Activated T-helper 2 cell treated with anti-CD3 and anti-CD28 coated beads, Interferon-gamma antibody, Interleukin-2, Interleukin-4, amounts not matched to agents 10 μg/mL and 5 μg/mL and 100 μg/mL, durations not matched to agents 14 hours and 24 hours and 36 hours (primary cell): ENCODE measurements at regions not wholly inside any gene's neighbourhood (a gene's known extent, or its start where the extent isn't known, plus 50 kb on each side); places are given as distances from the start of the nearest gene placed in this dataset.

Experiments used
- DNase-seq: peaks from one replicate; pipeline ENCODE4 v3.0.0; 2021; ENCODE audit warnings: low spot score
- H3K27ac Mint-ChIP-seq: one replicate; pipeline ENCODE4 v1.8.0; 2021; ENCODE audit warnings: mixed read lengths
- H3K27me3 Mint-ChIP-seq: one replicate; pipeline ENCODE4 v1.8.0; 2021; ENCODE audit warnings: low read depth, mixed read lengths
- H3K36me3 Mint-ChIP-seq: one replicate; pipeline ENCODE4 v1.8.0; 2021; ENCODE audit warnings: low read depth, mixed read lengths
- H3K4me1 Mint-ChIP-seq: one replicate; pipeline ENCODE4 v1.8.0; 2021; ENCODE audit warnings: low read depth, mixed read lengths
- H3K4me3 Mint-ChIP-seq: one replicate; pipeline ENCODE4 v1.8.0; 2021; ENCODE audit warnings: low read depth, mild to moderate bottlenecking, moderate library complexity, mixed read lengths
- H3K9me3 Mint-ChIP-seq: one replicate; pipeline ENCODE4 v1.8.0; 2021; ENCODE audit warnings: mixed read lengths
- intact Hi-C: fragments of 100-400 bp; cut with micrococcal nuclease; formaldehyde crosslinking; loops from one replicate; pipeline ENCODE4 v1.15.1; 2023

DNA sequence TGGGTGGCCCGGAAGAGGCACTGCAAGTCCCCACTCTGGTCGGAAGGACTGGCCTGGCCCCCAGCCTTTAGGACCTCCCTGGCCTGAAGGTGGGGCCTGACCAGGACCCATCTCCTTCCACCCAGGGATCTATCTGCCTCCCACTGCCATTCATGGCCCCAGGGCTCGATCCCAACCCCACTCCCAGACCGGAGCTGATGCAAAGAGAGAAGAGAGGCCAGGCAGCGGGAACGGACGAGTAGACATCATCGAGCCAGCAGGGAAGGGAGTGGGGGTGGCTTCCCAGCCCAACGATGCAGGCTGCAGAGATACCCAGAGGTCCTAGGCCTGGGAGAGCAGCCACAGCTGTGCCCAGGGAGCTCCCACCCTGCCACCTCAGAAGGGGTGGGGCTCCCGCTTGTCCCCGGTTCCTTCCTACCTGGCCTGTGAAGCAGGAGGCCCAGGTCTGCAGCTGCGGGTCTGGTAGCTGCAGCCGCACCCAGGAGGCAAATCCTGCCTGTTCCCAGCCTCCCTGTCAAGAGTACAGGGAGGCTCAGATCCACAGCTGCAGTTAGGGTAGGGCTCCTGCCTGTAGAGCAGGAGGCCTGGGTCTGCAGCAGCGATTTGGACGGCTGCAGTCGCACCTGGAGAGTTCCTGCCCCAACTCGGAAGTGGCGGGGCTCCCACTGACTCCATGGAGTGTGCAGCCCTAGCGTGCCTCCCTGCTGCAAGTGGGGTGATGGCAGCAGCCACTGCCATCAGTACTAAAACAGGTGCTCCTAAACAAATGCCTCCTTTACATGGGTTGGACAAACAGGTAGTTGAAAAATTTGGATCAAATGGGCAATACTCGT is 1151.0 kb upstream of the PHF14 start:
- no peak overlapping the region for H3K27ac Mint-ChIP-seq
- no peak overlapping the region for H3K4me3 Mint-ChIP-seq
- H3K9me3 Mint-ChIP-seq: peaks cover 21% of the 10 kb centered on the region
- intact Hi-C loops: no loop called here
- H3K36me3 Mint-ChIP-seq: no peaks in the 10 kb centered on the region
- H3K27me3 Mint-ChIP-seq: no peaks in the 10 kb centered on the region
- H3K4me1 Mint-ChIP-seq: no peaks in the 10 kb centered on the region
- no peak for DNase-seq

DNA sequence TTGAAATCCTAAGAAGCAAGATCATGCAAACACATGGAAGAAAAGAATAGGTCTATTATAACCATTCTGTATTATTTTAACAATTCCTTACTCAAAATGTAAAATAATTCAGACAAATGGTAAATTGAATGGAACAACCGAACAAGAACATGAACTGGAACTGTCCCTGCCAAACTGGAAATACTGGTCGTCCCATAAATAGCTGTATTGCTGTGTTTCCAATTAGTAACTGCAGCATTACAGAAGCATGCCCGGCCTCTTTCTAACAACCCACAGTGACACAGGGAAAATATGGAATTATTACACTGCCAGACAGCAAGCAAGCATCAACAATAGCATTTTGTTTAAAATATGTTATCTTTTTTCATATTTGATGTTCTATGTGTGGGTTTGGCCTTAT is 1138.5 kb upstream of the PHF14 start:
- Mint-ChIP-seq H3K27me3 (no peaks in the 10 kb centered on the region), H3K4me3 (no peak overlapping the region), H3K9me3 (peaks cover 24% of the 10 kb centered on the region), H3K4me1 (no peaks in the 10 kb centered on the region), H3K36me3 (no peaks in the 10 kb centered on the region), H3K27ac (no peak overlapping the region)
- DNase-seq: no peak
- intact Hi-C loops: no loop called here

DNA sequence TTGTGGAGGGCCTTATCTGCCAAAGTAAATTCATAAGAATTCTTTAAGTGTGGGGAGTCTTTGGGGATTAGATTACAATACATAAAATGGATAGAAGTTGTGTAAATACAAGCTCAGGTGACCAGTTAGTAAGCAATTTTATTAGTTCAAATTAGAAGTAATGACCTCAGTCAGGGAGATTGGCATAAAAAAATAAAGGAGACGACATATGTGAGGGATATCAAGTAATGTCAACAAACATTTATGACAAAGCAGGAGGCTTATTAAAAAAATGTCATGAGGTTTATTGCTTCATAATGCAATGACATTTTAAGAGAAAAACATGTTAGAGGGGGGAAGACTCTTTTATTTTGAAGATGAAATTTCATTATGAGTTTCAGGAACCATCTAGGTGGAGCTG is 1137.0 kb upstream of the PHF14 start:
- no peak overlapping the region for H3K27ac Mint-ChIP-seq
- no peaks in the 10 kb centered on the region for H3K4me1 Mint-ChIP-seq
- H3K9me3 Mint-ChIP-seq: peaks cover 16% of the 10 kb centered on the region
- no peaks in the 10 kb centered on the region for H3K36me3 Mint-ChIP-seq
- no peak for DNase-seq
- intact Hi-C loops: no loop called here
- no peak overlapping the region for H3K4me3 Mint-ChIP-seq
- no peaks in the 10 kb centered on the region for H3K27me3 Mint-ChIP-seq

DNA sequence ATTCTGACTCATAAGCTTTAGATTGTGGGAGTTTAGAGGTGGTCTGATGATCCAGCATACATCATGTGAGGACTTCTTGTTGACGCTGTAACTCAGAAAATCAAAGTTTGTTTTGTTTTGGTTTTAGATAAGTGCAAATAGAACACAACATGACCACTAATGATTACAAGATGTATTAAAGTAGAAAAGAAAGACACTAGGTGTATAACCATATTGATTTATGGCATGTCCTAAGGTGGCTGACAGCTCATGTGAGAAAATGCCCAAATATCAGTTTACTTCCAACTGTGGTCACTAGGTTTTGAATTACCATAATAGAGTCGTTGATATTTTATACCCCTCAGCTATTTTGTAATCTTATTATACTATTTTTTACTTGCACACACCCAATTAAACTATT is 1131.4 kb upstream of the PHF14 start:
- DNase-seq: no peak
- Mint-ChIP-seq H3K9me3 (peaks cover 14% of the 10 kb centered on the region), H3K36me3 (no peaks in the 10 kb centered on the region), H3K4me1 (no peaks in the 10 kb centered on the region), H3K27ac (no peak overlapping the region), H3K4me3 (no peak overlapping the region), H3K27me3 (no peaks in the 10 kb centered on the region)
- intact Hi-C loops: no loop called here

DNA sequence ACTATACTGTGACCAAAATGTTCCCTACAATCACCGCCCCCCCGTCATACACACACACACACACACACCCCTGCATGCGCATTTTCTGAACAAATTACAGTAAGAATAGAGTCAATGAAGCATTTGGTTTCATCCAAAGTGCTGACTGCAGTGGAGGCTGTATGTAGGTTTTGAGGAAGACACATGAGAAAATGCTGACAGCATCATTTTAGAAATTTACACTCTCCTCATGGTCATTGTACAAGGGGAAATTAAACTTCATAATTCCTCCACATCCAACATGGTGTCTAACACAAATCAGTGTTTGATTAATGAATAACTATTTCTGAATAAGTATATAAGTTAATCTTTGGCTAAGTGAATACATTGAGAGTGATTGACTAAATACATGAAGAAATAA is 1126.8 kb upstream of the PHF14 start:
- intact Hi-C loops: no loop called here
- Mint-ChIP-seq H3K4me3 (no peak overlapping the region), H3K9me3 (peaks cover 10% of the 10 kb centered on the region), H3K36me3 (no peaks in the 10 kb centered on the region), H3K27me3 (no peaks in the 10 kb centered on the region), H3K27ac (no peak overlapping the region), H3K4me1 (no peaks in the 10 kb centered on the region)
- no peak for DNase-seq

DNA sequence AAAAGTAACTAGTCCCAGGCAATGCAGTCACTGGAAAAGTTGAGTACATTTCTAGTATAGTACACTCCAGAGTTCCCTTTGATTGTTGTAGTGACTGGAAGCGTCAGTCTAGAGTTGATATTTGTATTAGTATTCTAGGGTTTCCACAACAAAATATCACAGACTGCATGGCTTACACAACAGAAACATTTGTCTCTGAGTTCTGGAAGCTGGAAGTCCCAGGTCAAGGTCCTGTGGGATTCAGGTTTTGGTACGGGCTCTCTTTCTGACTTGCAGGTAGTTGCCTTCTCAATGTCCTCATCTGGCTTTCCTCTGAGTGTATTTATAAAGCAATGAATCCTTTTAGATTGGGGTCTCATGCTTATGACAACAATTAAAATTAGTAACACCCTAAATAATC is 1119.1 kb upstream of the PHF14 start:
- Mint-ChIP-seq H3K27me3 (no peaks in the 10 kb centered on the region), H3K4me1 (no peaks in the 10 kb centered on the region), H3K9me3 (peaks cover 9% of the 10 kb centered on the region), H3K36me3 (no peaks in the 10 kb centered on the region), H3K4me3 (no peak overlapping the region), H3K27ac (no peak overlapping the region)
- no peak for DNase-seq
- intact Hi-C loops: no loop called here

DNA sequence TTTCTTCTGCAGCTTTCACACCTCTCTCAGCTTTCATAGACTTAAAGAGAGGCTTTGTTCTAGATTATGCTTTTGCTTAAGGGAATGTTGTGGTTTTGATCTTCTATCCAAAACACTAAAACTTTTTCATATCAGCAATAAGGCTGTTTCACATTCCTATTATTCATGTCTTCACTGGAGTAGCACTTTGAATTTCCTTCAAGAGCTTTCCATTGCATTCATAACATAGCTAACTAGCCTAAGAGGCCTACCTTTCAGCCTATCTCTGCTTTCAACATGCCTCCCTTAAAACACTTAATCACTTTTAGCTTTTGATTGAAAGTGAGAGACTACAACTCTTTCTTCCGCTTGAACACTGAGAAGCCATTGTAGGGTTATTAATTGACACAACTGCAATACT is 1117.0 kb upstream of the PHF14 start:
- DNase-seq: no peak
- Mint-ChIP-seq H3K4me3 (no peak overlapping the region), H3K27me3 (no peaks in the 10 kb centered on the region), H3K27ac (no peak overlapping the region), H3K4me1 (no peaks in the 10 kb centered on the region), H3K36me3 (no peaks in the 10 kb centered on the region), H3K9me3 (peaks cover 27% of the 10 kb centered on the region)
- intact Hi-C loops: no loop called here

DNA sequence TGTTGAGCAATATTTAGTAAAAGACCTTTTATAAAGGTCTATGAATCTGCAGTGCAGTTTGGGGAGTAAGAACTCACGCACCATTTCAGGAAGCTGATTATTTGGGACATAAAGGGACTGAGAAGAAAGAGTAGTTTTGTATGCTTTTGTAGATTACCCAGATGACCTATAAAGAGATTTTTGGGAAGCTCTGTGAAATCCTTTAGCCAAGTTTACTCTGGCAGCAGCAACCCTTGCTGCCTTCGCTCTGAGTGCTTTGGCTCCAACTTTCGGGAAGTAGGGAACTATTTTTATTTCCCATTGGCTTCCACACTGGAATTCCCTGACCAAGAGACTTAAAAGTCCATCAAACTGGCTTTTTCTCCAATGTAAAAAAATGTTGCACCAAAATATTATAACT is 1110.1 kb upstream of the PHF14 start:
- Mint-ChIP-seq H3K27me3 (no peaks in the 10 kb centered on the region), H3K4me1 (no peaks in the 10 kb centered on the region), H3K27ac (no peak overlapping the region), H3K36me3 (no peaks in the 10 kb centered on the region), H3K9me3 (peaks cover 45% of the 10 kb centered on the region), H3K4me3 (no peak overlapping the region)
- DNase-seq: no peak
- intact Hi-C loops: no loop called here

DNA sequence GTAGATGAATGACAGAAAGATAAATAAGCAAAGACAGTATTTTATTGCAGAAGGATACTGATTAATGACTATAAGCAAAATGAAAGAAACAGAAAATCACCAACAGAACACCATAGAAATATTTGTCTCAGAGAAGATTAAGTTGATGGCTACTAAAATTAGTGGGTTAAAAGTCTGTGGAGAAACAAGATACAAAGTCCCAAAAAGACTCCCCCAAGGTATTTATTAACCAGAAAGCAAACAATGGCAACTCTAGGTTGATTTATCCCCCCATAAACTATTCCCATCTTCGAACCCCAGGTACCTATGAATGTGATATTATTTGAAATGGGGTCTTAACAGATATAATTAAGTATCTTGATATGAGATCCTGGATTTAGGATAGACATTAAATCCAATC is 1104.5 kb upstream of the PHF14 start:
- no peaks in the 10 kb centered on the region for H3K4me1 Mint-ChIP-seq
- intact Hi-C loops: no loop called here
- no peak for DNase-seq
- H3K27ac Mint-ChIP-seq: no peak overlapping the region
- H3K9me3 Mint-ChIP-seq: peaks cover 23% of the 10 kb centered on the region
- no peaks in the 10 kb centered on the region for H3K36me3 Mint-ChIP-seq
- H3K27me3 Mint-ChIP-seq: no peaks in the 10 kb centered on the region
- H3K4me3 Mint-ChIP-seq: no peak overlapping the region

DNA sequence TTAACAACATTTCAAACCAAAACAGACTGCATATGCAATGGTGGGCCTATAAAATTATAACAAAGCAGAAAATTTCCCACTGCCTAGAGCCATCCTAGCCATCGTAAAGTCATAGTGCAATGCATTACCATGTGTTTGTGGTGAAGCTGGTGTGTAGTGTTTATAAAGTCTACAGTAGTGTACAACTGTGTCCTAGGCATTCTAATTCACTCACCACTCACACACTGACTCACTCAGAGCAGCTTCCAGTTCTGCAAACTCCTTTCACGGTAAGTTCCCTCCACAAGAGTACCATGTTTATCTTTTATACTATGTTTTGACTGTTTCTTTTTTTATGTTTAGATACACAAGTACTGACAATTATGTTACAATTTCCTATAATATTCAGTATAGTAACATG is 1104.1 kb upstream of the PHF14 start:
- no peak for DNase-seq
- H3K27ac Mint-ChIP-seq: no peak overlapping the region
- no peaks in the 10 kb centered on the region for H3K36me3 Mint-ChIP-seq
- H3K9me3 Mint-ChIP-seq: peaks cover 23% of the 10 kb centered on the region
- H3K4me3 Mint-ChIP-seq: no peak overlapping the region
- intact Hi-C loops: no loop called here
- no peaks in the 10 kb centered on the region for H3K27me3 Mint-ChIP-seq
- no peaks in the 10 kb centered on the region for H3K4me1 Mint-ChIP-seq

DNA sequence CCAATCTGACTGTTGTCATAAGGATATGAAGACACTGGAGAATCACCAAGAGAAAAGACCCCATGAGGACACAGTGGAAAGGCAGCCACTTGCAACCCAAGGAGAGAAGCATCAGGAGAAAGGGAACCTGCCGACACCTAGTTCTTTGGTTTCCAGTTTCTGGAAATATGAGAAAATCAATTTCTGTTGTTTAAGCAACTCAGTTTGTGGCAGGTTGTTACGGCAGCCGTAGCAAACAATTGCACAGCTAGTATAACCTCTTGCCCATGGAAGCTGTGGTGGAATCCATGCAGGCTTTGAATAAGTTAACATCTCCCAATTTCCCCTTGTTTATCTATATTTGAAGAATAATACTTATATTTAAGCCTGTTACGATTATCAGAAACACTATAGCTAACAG is 1103.0 kb upstream of the PHF14 start:
- Mint-ChIP-seq H3K36me3 (no peaks in the 10 kb centered on the region), H3K4me1 (no peaks in the 10 kb centered on the region), H3K4me3 (no peak overlapping the region), H3K27ac (no peak overlapping the region), H3K9me3 (peaks cover 19% of the 10 kb centered on the region), H3K27me3 (no peaks in the 10 kb centered on the region)
- no peak for DNase-seq
- intact Hi-C loops: no loop called here

DNA sequence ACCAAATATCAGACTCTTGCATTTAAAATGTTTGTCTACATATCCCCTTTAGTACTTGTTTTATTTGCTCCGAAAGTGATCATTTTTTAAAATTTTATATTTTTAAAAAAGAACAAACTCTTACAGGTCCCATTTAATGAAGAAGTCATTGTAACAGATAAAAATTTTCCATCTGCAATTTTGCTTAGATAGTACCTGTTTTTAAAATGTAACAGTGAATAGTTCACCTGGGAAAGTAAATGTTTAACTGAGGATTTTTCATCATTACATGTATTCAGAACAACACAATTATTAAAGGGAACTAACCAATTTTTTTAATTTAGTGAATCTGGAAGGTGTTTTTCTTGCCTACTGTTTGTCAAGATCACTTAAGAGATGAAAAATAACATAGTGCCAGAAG is 1099.5 kb upstream of the PHF14 start:
- DNase-seq: no peak
- no peak overlapping the region for H3K4me3 Mint-ChIP-seq
- no peak overlapping the region for H3K27ac Mint-ChIP-seq
- no peaks in the 10 kb centered on the region for H3K27me3 Mint-ChIP-seq
- no peaks in the 10 kb centered on the region for H3K4me1 Mint-ChIP-seq
- intact Hi-C loops: no loop called here
- peaks cover 19% of the 10 kb centered on the region for H3K9me3 Mint-ChIP-seq
- no peaks in the 10 kb centered on the region for H3K36me3 Mint-ChIP-seq

DNA sequence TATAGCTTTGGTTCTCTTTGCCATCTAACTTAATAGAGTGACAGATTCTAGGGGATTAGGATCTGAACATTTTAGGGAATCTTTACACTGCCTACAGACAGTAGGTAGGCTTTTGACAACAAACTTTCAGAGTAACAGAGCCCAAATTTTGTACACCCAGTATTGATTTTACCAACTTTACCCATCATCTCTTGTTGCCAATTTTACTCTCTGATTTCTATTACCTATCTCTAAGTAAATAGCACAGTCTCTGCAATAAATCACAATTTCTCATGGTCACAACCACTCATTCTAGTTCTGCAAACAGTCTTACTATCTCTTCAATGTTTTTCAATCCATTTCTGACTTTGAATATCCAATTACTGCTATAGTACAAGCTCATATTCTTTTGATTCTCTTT is 1097.6 kb upstream of the PHF14 start:
- H3K4me3 Mint-ChIP-seq: no peak overlapping the region
- H3K36me3 Mint-ChIP-seq: no peaks in the 10 kb centered on the region
- no peak overlapping the region for H3K27ac Mint-ChIP-seq
- H3K4me1 Mint-ChIP-seq: no peaks in the 10 kb centered on the region
- no peaks in the 10 kb centered on the region for H3K27me3 Mint-ChIP-seq
- intact Hi-C loops: no loop called here
- DNase-seq: no peak
- peaks cover 19% of the 10 kb centered on the region for H3K9me3 Mint-ChIP-seq

DNA sequence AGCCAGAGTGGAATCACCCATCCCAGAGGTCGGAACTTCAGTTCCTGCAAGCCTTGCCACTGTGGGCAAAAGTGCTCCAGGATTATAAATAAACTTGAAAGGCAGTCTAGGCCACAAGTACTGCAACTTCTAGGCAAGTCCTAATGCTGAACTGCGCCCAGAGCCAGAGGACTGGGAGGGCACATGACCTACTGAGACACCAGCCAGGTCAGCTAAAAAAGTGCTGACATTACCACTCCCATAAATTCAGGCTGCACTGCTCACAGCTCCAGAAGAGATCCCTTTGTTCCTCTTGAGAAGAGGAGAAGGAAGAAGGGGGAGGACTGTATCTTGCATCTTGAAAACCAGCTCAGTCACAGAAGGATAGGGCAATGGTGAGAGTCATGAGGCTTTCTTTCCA is 1084.1 kb upstream of the PHF14 start:
- Mint-ChIP-seq H3K4me1 (no peaks in the 10 kb centered on the region), H3K36me3 (no peaks in the 10 kb centered on the region), H3K27me3 (no peaks in the 10 kb centered on the region), H3K4me3 (no peak overlapping the region), H3K27ac (no peak overlapping the region), H3K9me3 (peaks cover 37% of the 10 kb centered on the region)
- no peak for DNase-seq
- intact Hi-C loops: no loop called here
